ENCODE measurements at regions not wholly inside any gene's neighbourhood (a gene's known extent, or its start where the extent isn't known, plus 50 kb on each side); places are given as distances from the start of the nearest gene placed in this dataset.

DNA sequence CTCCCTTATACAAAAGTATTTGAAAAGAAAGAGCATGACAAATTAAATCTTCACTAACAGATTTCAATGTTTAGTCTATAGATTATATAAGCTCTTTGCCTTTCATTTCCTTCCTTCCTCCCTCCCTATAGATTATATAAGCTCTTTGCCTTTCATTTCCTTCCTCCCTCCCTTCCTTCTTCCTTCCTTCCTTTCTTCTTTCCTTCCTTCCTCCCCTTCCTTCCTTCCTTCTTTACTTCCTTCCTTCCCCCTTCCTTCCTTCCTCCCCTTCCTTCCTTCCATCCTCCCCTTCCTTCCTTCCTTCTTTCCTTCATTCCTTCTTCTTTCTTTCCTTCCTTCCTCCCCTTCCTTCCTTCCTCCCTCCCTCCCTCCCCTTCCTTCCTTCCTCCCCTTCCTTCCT, 209.8 kb upstream of the CBLB start:
- H3K4me1 ChIP-seq, result no peaks in the 10 kb centered on the region
- no peak overlapping the region for H3K27ac ChIP-seq
- no peaks in the 10 kb centered on the region for H3K27me3 ChIP-seq
- ATAC-seq (ENCODE audit: low FRiP score in 2 of 2) (no peak), DNase-seq (no peak)
- no peaks in the 10 kb centered on the region for H3K9me3 ChIP-seq
- no peaks in the 10 kb centered on the region for H3K36me3 ChIP-seq
- no peak for TF ChIP-seq POLR2AphosphoS5 (IDR thresholded peaks at IDR 0.05)
- no peak for TF ChIP-seq EP300 (IDR thresholded peaks at IDR 0.05)
- TF ChIP-seq, protein P1, sequence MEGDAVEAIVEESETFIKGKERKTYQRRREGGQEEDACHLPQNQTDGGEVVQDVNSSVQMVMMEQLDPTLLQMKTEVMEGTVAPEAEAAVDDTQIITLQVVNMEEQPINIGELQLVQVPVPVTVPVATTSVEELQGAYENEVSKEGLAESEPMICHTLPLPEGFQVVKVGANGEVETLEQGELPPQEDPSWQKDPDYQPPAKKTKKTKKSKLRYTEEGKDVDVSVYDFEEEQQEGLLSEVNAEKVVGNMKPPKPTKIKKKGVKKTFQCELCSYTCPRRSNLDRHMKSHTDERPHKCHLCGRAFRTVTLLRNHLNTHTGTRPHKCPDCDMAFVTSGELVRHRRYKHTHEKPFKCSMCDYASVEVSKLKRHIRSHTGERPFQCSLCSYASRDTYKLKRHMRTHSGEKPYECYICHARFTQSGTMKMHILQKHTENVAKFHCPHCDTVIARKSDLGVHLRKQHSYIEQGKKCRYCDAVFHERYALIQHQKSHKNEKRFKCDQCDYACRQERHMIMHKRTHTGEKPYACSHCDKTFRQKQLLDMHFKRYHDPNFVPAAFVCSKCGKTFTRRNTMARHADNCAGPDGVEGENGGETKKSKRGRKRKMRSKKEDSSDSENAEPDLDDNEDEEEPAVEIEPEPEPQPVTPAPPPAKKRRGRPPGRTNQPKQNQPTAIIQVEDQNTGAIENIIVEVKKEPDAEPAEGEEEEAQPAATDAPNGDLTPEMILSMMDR (IDR thresholded peaks at IDR 0.05), result no peak
- TF ChIP-seq POLR2A (IDR thresholded peaks at IDR 0.05), result no peak
- no peak overlapping the region for H3K4me3 ChIP-seq

DNA sequence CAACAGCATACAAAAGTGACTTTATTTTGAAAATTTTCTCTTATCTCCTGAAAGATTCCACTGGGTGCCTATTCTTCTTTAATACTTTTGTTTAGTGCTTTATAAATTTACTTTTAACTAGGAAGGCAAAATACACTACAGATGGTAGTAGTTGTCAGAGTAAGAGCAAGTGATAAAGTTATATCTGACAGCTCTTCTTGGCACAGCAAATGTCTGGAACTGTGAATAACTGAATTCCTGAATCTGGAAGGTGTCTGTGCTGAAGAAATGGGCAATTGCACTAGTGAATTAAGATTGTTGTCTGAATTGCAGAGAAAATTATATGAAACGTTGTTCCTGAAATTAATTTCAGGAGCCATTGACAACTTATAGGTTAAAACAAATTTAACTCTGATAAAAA, 213.8 kb upstream of the CBLB start:
- Histone ChIP-seq H3K4me3 (no peak overlapping the region), H3K4me1 (no peaks in the 10 kb centered on the region), H3K9me3 (no peaks in the 10 kb centered on the region), H3K27ac (no peak overlapping the region), H3K36me3 (no peaks in the 10 kb centered on the region), H3K27me3 (no peaks in the 10 kb centered on the region)
- ATAC-seq (ENCODE audit: low FRiP score in 2 of 2) (no peak), DNase-seq (no peak)
- TF ChIP-seq EP300 (IDR thresholded peaks at IDR 0.05) (no peak), POLR2A (IDR thresholded peaks at IDR 0.05) (no peak), POLR2AphosphoS5 (IDR thresholded peaks at IDR 0.05) (no peak)
- TF ChIP-seq, protein P1 (IDR thresholded peaks at IDR 0.05), result no peak
- 62 to 64% methylated on average over 1 of the region's 1 CpG for WGBS, 2 donors

DNA sequence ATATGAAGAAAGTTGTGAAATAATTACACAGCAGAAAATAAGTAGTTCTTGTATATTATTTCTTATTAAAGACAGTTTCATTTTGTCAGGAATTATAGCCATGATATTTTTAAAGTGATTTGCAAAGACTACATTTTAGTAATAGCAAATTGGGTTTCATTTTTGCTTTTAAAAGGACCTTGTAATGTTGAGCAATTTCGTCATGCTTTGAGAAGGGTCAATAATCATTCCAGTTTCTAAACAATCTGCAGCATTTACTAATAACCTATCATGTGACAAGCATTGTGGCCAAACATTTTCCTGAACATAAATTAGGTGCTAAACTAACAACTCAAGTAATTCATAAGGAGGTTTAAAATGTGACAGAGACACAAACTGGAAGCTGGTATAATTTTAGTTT, 214.4 kb upstream of the CBLB start:
- no peak for DNase-seq
- ATAC-seq (ENCODE audit: low FRiP score in 2 of 2), result no peak
- Histone ChIP-seq H3K27ac (no peak overlapping the region), H3K9me3 (no peaks in the 10 kb centered on the region), H3K36me3 (no peaks in the 10 kb centered on the region), H3K4me3 (no peak overlapping the region), H3K27me3 (no peaks in the 10 kb centered on the region), H3K4me1 (no peaks in the 10 kb centered on the region)
- TF ChIP-seq EP300 (IDR thresholded peaks at IDR 0.05) (no peak), POLR2A (IDR thresholded peaks at IDR 0.05) (no peak), POLR2AphosphoS5 (IDR thresholded peaks at IDR 0.05) (no peak)
- TF ChIP-seq, protein P1 (IDR thresholded peaks at IDR 0.05), result no peak
- WGBS, 2 donors, result 53 to 58% methylated on average over 1 of the region's 1 CpG

DNA sequence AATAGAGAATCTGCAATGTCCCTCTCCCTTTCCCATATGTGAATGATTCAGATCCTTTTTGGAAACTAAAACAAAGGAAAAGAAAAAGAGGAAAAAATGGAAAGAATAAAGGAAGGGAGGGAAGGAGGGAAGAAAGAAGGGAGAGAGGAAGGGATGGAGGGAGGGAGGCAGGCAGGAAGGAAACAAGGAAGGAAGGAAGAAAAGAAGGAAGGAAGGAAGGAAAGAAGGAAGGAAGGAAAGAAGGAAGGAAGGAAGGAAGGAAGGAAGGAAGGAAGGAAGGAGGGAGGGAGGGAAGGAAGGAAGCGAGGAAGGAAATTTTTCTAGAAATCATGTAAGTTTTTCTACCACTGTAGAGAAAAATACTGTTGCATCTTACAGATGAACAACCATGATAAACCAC, 215.0 kb upstream of the CBLB start:
- 95 to 100% methylated on average over 1 of the region's 1 CpG for WGBS, 2 donors
- no peaks in the 10 kb centered on the region for H3K27me3 ChIP-seq
- no peak for DNase-seq
- H3K27ac ChIP-seq, result no peak overlapping the region
- no peak for ATAC-seq (ENCODE audit: low FRiP score in 2 of 2)
- H3K4me1 ChIP-seq, result no peaks in the 10 kb centered on the region
- no peaks in the 10 kb centered on the region for H3K36me3 ChIP-seq
- TF ChIP-seq POLR2AphosphoS5 (IDR thresholded peaks at IDR 0.05) (no peak), EP300 (IDR thresholded peaks at IDR 0.05) (no peak), POLR2A (IDR thresholded peaks at IDR 0.05) (no peak)
- TF ChIP-seq, protein P1 (IDR thresholded peaks at IDR 0.05), result no peak
- no peaks in the 10 kb centered on the region for H3K9me3 ChIP-seq
- no peak overlapping the region for H3K4me3 ChIP-seq

DNA sequence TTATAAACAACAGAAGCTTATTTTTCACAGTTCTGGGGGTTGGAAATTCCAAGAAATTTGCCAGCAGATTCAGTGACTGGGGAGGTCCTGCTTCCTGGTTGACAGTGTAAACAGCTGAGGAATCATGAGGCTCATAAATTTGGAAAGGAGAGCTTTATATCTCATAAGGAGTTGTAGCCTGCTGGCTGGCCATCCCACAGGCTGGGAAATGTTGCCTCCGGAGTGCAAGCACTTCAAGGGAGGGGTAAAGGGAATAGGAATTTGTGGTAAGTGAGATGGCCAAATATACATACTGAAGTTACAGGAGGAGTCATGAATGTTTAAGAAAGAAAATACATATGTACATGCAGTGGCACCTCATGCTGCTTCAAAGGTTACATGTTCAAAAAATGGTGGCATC, 217.2 kb upstream of the CBLB start:
- 77 to 86% methylated on average over 1 of the region's 1 CpG for WGBS, 2 donors
- TF ChIP-seq EP300 (IDR thresholded peaks at IDR 0.05), result no peak
- TF ChIP-seq POLR2A (IDR thresholded peaks at IDR 0.05), result no peak
- TF ChIP-seq, protein P1 (IDR thresholded peaks at IDR 0.05), result no peak
- TF ChIP-seq POLR2AphosphoS5 (IDR thresholded peaks at IDR 0.05), result no peak
- no peaks in the 10 kb centered on the region for H3K9me3 ChIP-seq

More for the DNA sequence above, 217.2 kb upstream of the CBLB start:
- no peak overlapping the region for H3K27ac ChIP-seq
- H3K4me3 ChIP-seq, result no peak overlapping the region
- DNase-seq (no peak), ATAC-seq (ENCODE audit: low FRiP score in 2 of 2) (no peak)
- no peaks in the 10 kb centered on the region for H3K4me1 ChIP-seq
- H3K27me3 ChIP-seq, result no peaks in the 10 kb centered on the region
- H3K36me3 ChIP-seq, result no peaks in the 10 kb centered on the region

All from upper lobe of left lung (tissue), 6 donors.